Heart right ventricle (tissue), 16 donors: ENCODE measurements at regions not wholly inside any gene's neighbourhood (a gene's known extent, or its start where the extent isn't known, plus 50 kb on each side); places are given as distances from the start of the nearest gene placed in this dataset.

Source experiments
- ATAC-seq, 8 donors: fragments of 200-7000 bp; cut with Tn5 transposase; one replicate each; pipeline ENCODE4 v1.9.1; 2020; ENCODE audit warnings: mild to moderate bottlenecking in 8 of 8, moderate library complexity in 8 of 8, moderate number of reproducible peaks in 1 of 8
- DNase-seq, 2 donors: peaks; one replicate each; pipeline ENCODE4 v3.0.0-alpha.2; 2020
- H3K27ac ChIP-seq, 10 donors: fragments of 200-600 bp; sonication (generic) in 2 of 10; one replicate each; pipeline versions ENCODE4 v1.5.0 to v1.8.0; 2020 to 2022; ENCODE audit warnings: mild to moderate bottlenecking in 3 of 10
- H3K27me3 ChIP-seq, 7 donors: fragments of 200-600 bp; one replicate each; pipeline ENCODE4 v1.8.0; 2021 to 2022; ENCODE audit warnings: mild to moderate bottlenecking in 2 of 7
- H3K36me3 ChIP-seq, 9 donors: fragments of 200-600 bp; sonication (generic) in 1 of 9; one replicate each; pipeline versions ENCODE4 v1.5.0 to v1.8.0; 2020 to 2022; ENCODE audit warnings: mild to moderate bottlenecking in 2 of 9
- H3K4me1 ChIP-seq, 9 donors: fragments of 200-600 bp; sonication (generic) in 1 of 9; one replicate each; pipeline versions ENCODE4 v1.5.0 to v1.8.0; 2020 to 2022; ENCODE audit warnings: mild to moderate bottlenecking in 4 of 9
- H3K4me3 ChIP-seq, 10 donors: fragments of 200-600 bp; sonication (generic) in 2 of 10; one replicate each; pipeline versions ENCODE4 v1.5.0 to v1.8.0; 2020 to 2022; ENCODE audit warnings: mild to moderate bottlenecking in 7 of 10, moderate library complexity in 2 of 10
- H3K9me3 ChIP-seq, 11 donors: fragments of 200-600 bp in 10 of 11; sonication (generic) in 2 of 11; one replicate each; pipeline versions ENCODE4 v1.5.0 to v1.8.0; 2013 to 2022; ENCODE audit warnings: mild to moderate bottlenecking in 2 of 11, control low read depth in 1 of 11, moderate library complexity in 1 of 11
- CTCF ChIP-seq, 9 donors: fragments of 200-600 bp; sonication (generic) in 2 of 9; IDR thresholded peaks; one replicate each; pipeline versions ENCODE4 v1.5.0 to v1.8.0; 2021 to 2022; ENCODE audit warnings: antibody characterized with exemption in 9 of 9, mild to moderate bottlenecking in 5 of 9, moderate library complexity in 1 of 9
- WGBS, 2 donors: extraction: QIAGEN DNeasy Blood & Tissue Kit; methylation state at CpG; one replicate each; pipeline ENCODE4 v1.1.7; 2013; ENCODE audit warnings: inconsistent platforms in 1 of 2; 5-methylcytosine and 5-hydroxymethylcytosine counted together
- intact Hi-C, 10 donors: fragments of 100-400 bp; cut with DNase I; formaldehyde crosslinking; loops; one replicate each; pipeline versions ENCODE4 v1.11.1 to v1.14.2; 2022
- donor health status: Arrhythmogenic right ventricular cardiomyopathy.
- donor health status: ischemic (EF 13 %, LVEDD 7.1; RV severe dilation, severe dysfunction).
- donor health status: healthy with polysubstance abuse.
- donor health status: DM: no; HTN: yes; CAD: no.
- donor health status: DM: no; HTN: no; CAD: no.
- donor health status: ischemic (EF 25% LVEDD 6.9; RV normal size, moderate dysfunction).
- donor health status: ischemic (EF 25% LVEDD 5.7; RV mildly dilated, moderate dysfunction).
- donor health status: healthy.
- donor health status: DM: yes; HTN: yes; CAD: no.
- donor health status: Ischemic cardiomyopathy.
- donor health status: ischemic (EF 35%, LVEDD 5.7; RV mildly dilated, moderate dysfunction).
- donor health status: nonischemic (EF 11% LVEDD 7.7; RV severe dilation, severe dysfunction).
- donor health status: DM: yes; HTN: yes; CAD: no.
- donor health status: PGD.
- donor health status: ischemic (EF 29% LVEDD 5.4; RV normal size, mild dysfunction).
- donor health status: nonischemic (EF 23%, LVEDD 6.1; RV moderate dilation, normal function).

GRCh38 chr6:163871616-163872015 lies 457.1 kb downstream of the QKI start:
- TF ChIP-seq CTCF (IDR thresholded peaks at IDR 0.05), result no peak
- intact Hi-C loops, result no loop called here
- no peaks in the 10 kb centered on the region for H3K9me3 ChIP-seq
- H3K36me3 ChIP-seq, result no peaks in the 10 kb centered on the region
- no peaks in the 10 kb centered on the region for H3K4me1 ChIP-seq
- no peak for DNase-seq
- 76 to 79% methylated on average over 1 of the region's 1 CpG for WGBS, 2 donors
- no peak for ATAC-seq
- no peak overlapping the region for H3K27ac ChIP-seq
- no peaks in the 10 kb centered on the region for H3K27me3 ChIP-seq
- no peak overlapping the region for H3K4me3 ChIP-seq

- Histone ChIP-seq H3K27ac (no peak overlapping the region), H3K9me3 (no peaks in the 10 kb centered on the region), H3K4me1 (no peaks in the 10 kb centered on the region), H3K36me3 (no peaks in the 10 kb centered on the region), H3K4me3 (no peak overlapping the region), H3K27me3 (no peaks in the 10 kb centered on the region)
- no peak for DNase-seq
- intact Hi-C loops, result no loop called here
- WGBS, 2 donors, result 82 to 84% methylated on average over 31 of the region's 31 CpGs
- no peak for ATAC-seq
- no peak for TF ChIP-seq CTCF (IDR thresholded peaks at IDR 0.05)
Measured at GRCh38 chr6:163867518-163868292, 453.2 kb downstream of the QKI start.

GRCh38 chr6:163866192-163866591 lies 451.7 kb downstream of the QKI start:
- Histone ChIP-seq H3K27me3 (no peaks in the 10 kb centered on the region), H3K36me3 (no peaks in the 10 kb centered on the region), H3K4me1 (no peaks in the 10 kb centered on the region), H3K9me3 (no peaks in the 10 kb centered on the region), H3K27ac (no peak overlapping the region), H3K4me3 (no peak overlapping the region)
- intact Hi-C loops, result no loop called here
- peak in 1 of 9 donors; percentile 20 for TF ChIP-seq CTCF (IDR thresholded peaks at IDR 0.05)
- ATAC-seq, result peak in 5 of 8 donors; percentile 33 to 57 (median 53)
- DNase-seq, result no peak
- 66 to 73% methylated on average over 9 of the region's 9 CpGs for WGBS, 2 donors

GRCh38 chr6:163863565-163863964 lies 449.0 kb downstream of the QKI start:
- intact Hi-C loops, result no loop called here
- no peak for ATAC-seq
- Histone ChIP-seq H3K36me3 (no peaks in the 10 kb centered on the region), H3K4me1 (peaks cover 0 to 14% (median 8%) of the 10 kb centered on the region in 9 donors), H3K4me3 (no peak overlapping the region), H3K27me3 (peaks cover 0 to 2% (median 0%) of the 10 kb centered on the region in 7 donors), H3K27ac (no peak overlapping the region), H3K9me3 (no peaks in the 10 kb centered on the region)
- no peak for DNase-seq
- no peak for TF ChIP-seq CTCF (IDR thresholded peaks at IDR 0.05)
- WGBS, 2 donors, result 94% methylated on average over 6 of the region's 6 CpGs
